ENCODE measurements at regions not wholly inside any gene's neighbourhood (a gene's known extent, or its start where the extent isn't known, plus 50 kb on each side); places are given as distances from the start of the nearest gene placed in this dataset.

- no peaks in the 10 kb centered on the region for H3K27me3 ChIP-seq (ENCODE audit: insufficient read depth, low read length)
- H3K9me3 ChIP-seq (ENCODE audit: insufficient read depth, low read depth, low read length) = no peaks in the 10 kb centered on the region
- TF ChIP-seq EZH2 (IDR thresholded peaks at IDR 0.05; ENCODE audit: insufficient read depth, low read length) = no peak
- TF ChIP-seq, protein P1, sequence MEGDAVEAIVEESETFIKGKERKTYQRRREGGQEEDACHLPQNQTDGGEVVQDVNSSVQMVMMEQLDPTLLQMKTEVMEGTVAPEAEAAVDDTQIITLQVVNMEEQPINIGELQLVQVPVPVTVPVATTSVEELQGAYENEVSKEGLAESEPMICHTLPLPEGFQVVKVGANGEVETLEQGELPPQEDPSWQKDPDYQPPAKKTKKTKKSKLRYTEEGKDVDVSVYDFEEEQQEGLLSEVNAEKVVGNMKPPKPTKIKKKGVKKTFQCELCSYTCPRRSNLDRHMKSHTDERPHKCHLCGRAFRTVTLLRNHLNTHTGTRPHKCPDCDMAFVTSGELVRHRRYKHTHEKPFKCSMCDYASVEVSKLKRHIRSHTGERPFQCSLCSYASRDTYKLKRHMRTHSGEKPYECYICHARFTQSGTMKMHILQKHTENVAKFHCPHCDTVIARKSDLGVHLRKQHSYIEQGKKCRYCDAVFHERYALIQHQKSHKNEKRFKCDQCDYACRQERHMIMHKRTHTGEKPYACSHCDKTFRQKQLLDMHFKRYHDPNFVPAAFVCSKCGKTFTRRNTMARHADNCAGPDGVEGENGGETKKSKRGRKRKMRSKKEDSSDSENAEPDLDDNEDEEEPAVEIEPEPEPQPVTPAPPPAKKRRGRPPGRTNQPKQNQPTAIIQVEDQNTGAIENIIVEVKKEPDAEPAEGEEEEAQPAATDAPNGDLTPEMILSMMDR (IDR thresholded peaks at IDR 0.05; ENCODE audit: insufficient read depth, low read depth, low read length) = no peak
- Mint-ChIP-seq H3K4me3 (ENCODE audit: unreplicated experiment) (no peak overlapping the region), H3K27ac (ENCODE audit: unreplicated experiment) (peak overlapping the region; percentile 80), H3K36me3 (ENCODE audit: low read depth, unreplicated experiment) (no peaks in the 10 kb centered on the region), H3K27me3 (ENCODE audit: low read depth, unreplicated experiment) (peaks cover 2% of the 10 kb centered on the region), H3K4me1 (ENCODE audit: low read depth, unreplicated experiment) (peaks cover 11% of the 10 kb centered on the region), H3K9me3 (ENCODE audit: unreplicated experiment) (no peaks in the 10 kb centered on the region)
- H3K36me3 ChIP-seq (ENCODE audit: insufficient read depth, low read length) = no peaks in the 10 kb centered on the region
- H3K79me2 ChIP-seq (ENCODE audit: insufficient read depth, low read length) = no peaks in the 10 kb centered on the region
- no peaks in the 10 kb centered on the region for H4K20me1 ChIP-seq (ENCODE audit: insufficient read depth, low read length)
- H3K27ac ChIP-seq (ENCODE audit: low read depth, low read length) = peak overlapping the region; percentile 37
- FAIRE-seq = peak; percentile 13
- H2AFZ ChIP-seq (ENCODE audit: low read depth, low read length) = no peak overlapping the region
- peak overlapping the region; percentile 37 for H3K9ac ChIP-seq (ENCODE audit: low read length)
- H3K4me3 ChIP-seq (ENCODE audit: insufficient read depth, low read depth, low read length) = no peak overlapping the region
- H3K4me1 ChIP-seq (ENCODE audit: insufficient read depth, low read length) = peaks cover 10% of the 10 kb centered on the region
- H3K4me2 ChIP-seq (ENCODE audit: low read length) = peak overlapping the region; percentile 60
- DNase-seq (ENCODE audit: low read depth) = peak; percentile 87
Observed at GRCh38 chr1:96538883-96539282, 182.7 kb upstream of the PTBP2 start.

GRCh38 chr1:96541491-96541890, 180.1 kb upstream of the PTBP2 start:
- H3K36me3 Mint-ChIP-seq (ENCODE audit: low read depth, unreplicated experiment) = no peaks in the 10 kb centered on the region
- H3K4me1 Mint-ChIP-seq (ENCODE audit: low read depth, unreplicated experiment) = peaks cover 11% of the 10 kb centered on the region
- H3K4me3 ChIP-seq (ENCODE audit: insufficient read depth, low read depth, low read length) = no peak overlapping the region
- no peaks in the 10 kb centered on the region for H3K9me3 Mint-ChIP-seq (ENCODE audit: unreplicated experiment)
- H3K36me3 ChIP-seq (ENCODE audit: insufficient read depth, low read length) = no peaks in the 10 kb centered on the region
- FAIRE-seq = no peak
- no peak for DNase-seq (ENCODE audit: low read depth)
- peaks cover 10% of the 10 kb centered on the region for H3K4me1 ChIP-seq (ENCODE audit: insufficient read depth, low read length)
- H3K79me2 ChIP-seq (ENCODE audit: insufficient read depth, low read length) = no peaks in the 10 kb centered on the region
- no peak overlapping the region for H3K27ac ChIP-seq (ENCODE audit: low read depth, low read length)
- no peak overlapping the region for H3K27ac Mint-ChIP-seq (ENCODE audit: unreplicated experiment)
- H2AFZ ChIP-seq (ENCODE audit: low read depth, low read length) = no peak overlapping the region
- H3K9ac ChIP-seq (ENCODE audit: low read length) = no peak overlapping the region
- no peaks in the 10 kb centered on the region for H3K27me3 ChIP-seq (ENCODE audit: insufficient read depth, low read length)
- H3K27me3 Mint-ChIP-seq (ENCODE audit: low read depth, unreplicated experiment) = no peaks in the 10 kb centered on the region
- no peaks in the 10 kb centered on the region for H4K20me1 ChIP-seq (ENCODE audit: insufficient read depth, low read length)
- no peak overlapping the region for H3K4me2 ChIP-seq (ENCODE audit: low read length)
- TF ChIP-seq, protein P1 (IDR thresholded peaks at IDR 0.05; ENCODE audit: insufficient read depth, low read depth, low read length) = no peak
- TF ChIP-seq EZH2 (IDR thresholded peaks at IDR 0.05; ENCODE audit: insufficient read depth, low read length) = no peak
- no peak overlapping the region for H3K4me3 Mint-ChIP-seq (ENCODE audit: unreplicated experiment)
- H3K9me3 ChIP-seq (ENCODE audit: insufficient read depth, low read depth, low read length) = no peaks in the 10 kb centered on the region

GRCh38 chr1:96544051-96544830, 177.3 kb upstream of the PTBP2 start:
- no peaks in the 10 kb centered on the region for H4K20me1 ChIP-seq (ENCODE audit: insufficient read depth, low read length)
- Mint-ChIP-seq H3K27ac (ENCODE audit: unreplicated experiment) (no peak overlapping the region), H3K4me3 (ENCODE audit: unreplicated experiment) (no peak overlapping the region), H3K9me3 (ENCODE audit: unreplicated experiment) (no peaks in the 10 kb centered on the region), H3K4me1 (ENCODE audit: low read depth, unreplicated experiment) (peaks cover 3% of the 10 kb centered on the region), H3K36me3 (ENCODE audit: low read depth, unreplicated experiment) (no peaks in the 10 kb centered on the region), H3K27me3 (ENCODE audit: low read depth, unreplicated experiment) (no peaks in the 10 kb centered on the region)
- H2AFZ ChIP-seq (ENCODE audit: low read depth, low read length) = no peak overlapping the region
- H3K9ac ChIP-seq (ENCODE audit: low read length) = no peak overlapping the region
- H3K4me2 ChIP-seq (ENCODE audit: low read length) = no peak overlapping the region
- H3K9me3 ChIP-seq (ENCODE audit: insufficient read depth, low read depth, low read length) = no peaks in the 10 kb centered on the region
- no peaks in the 10 kb centered on the region for H3K79me2 ChIP-seq (ENCODE audit: insufficient read depth, low read length)
- H3K36me3 ChIP-seq (ENCODE audit: insufficient read depth, low read length) = no peaks in the 10 kb centered on the region
- FAIRE-seq (no peak), DNase-seq (ENCODE audit: low read depth) (no peak)
- no peak overlapping the region for H3K4me3 ChIP-seq (ENCODE audit: insufficient read depth, low read depth, low read length)
- H3K27me3 ChIP-seq (ENCODE audit: insufficient read depth, low read length) = no peaks in the 10 kb centered on the region
- H3K4me1 ChIP-seq (ENCODE audit: insufficient read depth, low read length) = no peaks in the 10 kb centered on the region
- H3K27ac ChIP-seq (ENCODE audit: low read depth, low read length) = no peak overlapping the region
- TF ChIP-seq, protein P1 (IDR thresholded peaks at IDR 0.05; ENCODE audit: insufficient read depth, low read depth, low read length) = no peak
- no peak for TF ChIP-seq EZH2 (IDR thresholded peaks at IDR 0.05; ENCODE audit: insufficient read depth, low read length)

All from astrocyte (in vitro differentiated cells and primary cell).